ENCODE measurements at regions not wholly inside any gene's neighbourhood (a gene's known extent, or its start where the extent isn't known, plus 50 kb on each side); places are given as distances from the start of the nearest gene placed in this dataset.

DNA sequence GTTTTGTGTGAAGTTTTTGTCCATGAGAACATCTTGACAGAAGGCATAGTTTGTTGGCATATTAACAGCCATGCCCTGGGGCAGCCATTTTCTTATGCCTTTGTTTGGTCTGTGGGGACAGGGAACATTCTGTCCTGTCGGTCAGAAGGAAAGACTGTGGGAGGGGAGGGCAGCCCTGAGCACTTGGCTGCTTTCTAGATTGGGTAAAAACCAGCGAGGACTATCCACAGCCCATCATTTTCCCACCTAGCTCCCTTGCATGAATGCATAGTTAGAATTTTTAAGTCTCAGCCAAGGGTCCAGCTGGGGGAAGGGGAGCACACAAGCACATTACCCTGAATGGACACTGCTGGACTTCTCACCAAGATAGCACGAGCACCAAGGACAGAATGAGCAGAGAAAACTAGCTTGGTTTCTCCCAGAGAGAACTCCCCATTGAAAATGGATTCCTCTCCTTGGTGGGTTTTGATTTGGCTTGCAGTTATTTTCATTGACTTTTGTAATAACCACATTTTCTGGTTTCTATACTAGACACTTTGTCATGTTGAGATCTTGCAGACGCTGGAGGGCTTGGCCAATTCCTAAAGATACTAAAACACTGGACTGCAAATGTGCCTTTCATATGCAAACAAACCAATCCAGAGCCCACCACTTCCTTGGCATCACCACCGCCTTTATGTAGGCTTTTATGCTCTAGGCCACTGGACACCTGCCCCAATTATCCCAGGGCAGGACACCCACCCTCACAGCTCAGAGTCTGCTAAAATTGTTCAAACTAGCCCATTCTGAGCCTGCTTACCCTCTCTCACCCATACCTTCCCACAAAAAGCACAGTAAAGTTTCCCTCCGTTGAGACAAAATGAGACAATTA, 129.9 kb downstream of the BOD1 start:
- no peak for TF ChIP-seq POLR2A (IDR thresholded peaks at IDR 0.05)
- TF ChIP-seq, protein P1, sequence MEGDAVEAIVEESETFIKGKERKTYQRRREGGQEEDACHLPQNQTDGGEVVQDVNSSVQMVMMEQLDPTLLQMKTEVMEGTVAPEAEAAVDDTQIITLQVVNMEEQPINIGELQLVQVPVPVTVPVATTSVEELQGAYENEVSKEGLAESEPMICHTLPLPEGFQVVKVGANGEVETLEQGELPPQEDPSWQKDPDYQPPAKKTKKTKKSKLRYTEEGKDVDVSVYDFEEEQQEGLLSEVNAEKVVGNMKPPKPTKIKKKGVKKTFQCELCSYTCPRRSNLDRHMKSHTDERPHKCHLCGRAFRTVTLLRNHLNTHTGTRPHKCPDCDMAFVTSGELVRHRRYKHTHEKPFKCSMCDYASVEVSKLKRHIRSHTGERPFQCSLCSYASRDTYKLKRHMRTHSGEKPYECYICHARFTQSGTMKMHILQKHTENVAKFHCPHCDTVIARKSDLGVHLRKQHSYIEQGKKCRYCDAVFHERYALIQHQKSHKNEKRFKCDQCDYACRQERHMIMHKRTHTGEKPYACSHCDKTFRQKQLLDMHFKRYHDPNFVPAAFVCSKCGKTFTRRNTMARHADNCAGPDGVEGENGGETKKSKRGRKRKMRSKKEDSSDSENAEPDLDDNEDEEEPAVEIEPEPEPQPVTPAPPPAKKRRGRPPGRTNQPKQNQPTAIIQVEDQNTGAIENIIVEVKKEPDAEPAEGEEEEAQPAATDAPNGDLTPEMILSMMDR (IDR thresholded peaks at IDR 0.05) = no peak
